ENCODE measurements at regions not wholly inside any gene's neighbourhood (a gene's known extent, or its start where the extent isn't known, plus 50 kb on each side); places are given as distances from the start of the nearest gene placed in this dataset.

GRCh38 chrX:138034136-138034535 lies 468.2 kb downstream of the ZIC3 start:
- Histone ChIP-seq H3K27me3 (replicated peaks in 1 of 4; ENCODE audit: control insufficient read depth in 3 of 4, extremely low read depth in 1 of 4, insufficient read depth in 3 of 4, low read length in 3 of 4) (no peaks in the 10 kb centered on the region), H3K79me1 (ENCODE audit: low read depth, low read length) (no peaks in the 10 kb centered on the region), H4K91ac (replicated peaks; ENCODE audit: insufficient read length, low read length) (no peak overlapping the region), H2BK12ac (ENCODE audit: low read depth, low read length) (no peak overlapping the region), H4K20me1 (replicated peaks in 1 of 2; ENCODE audit: control insufficient read depth in 1 of 2, insufficient read depth in 2 of 2, low read length in 2 of 2) (no peaks in the 10 kb centered on the region), H4K8ac (ENCODE audit: extremely low read depth, insufficient read depth, low read length) (no peak overlapping the region), H2AFZ (ENCODE audit: low read length) (no peak overlapping the region), H3K4me1 (replicated peaks in 1 of 4; ENCODE audit: control insufficient read depth in 3 of 4, insufficient read depth in 4 of 4, low read length in 3 of 4) (no peaks in the 10 kb centered on the region), H3K4me2 (ENCODE audit: insufficient read depth in 1 of 2, low read depth in 2 of 2, low read length in 2 of 2) (no peak overlapping the region), H3K56ac (replicated peaks; ENCODE audit: insufficient read length, low read depth, low read length) (no peak overlapping the region), H3K27ac (ENCODE audit: low read depth, low read length) (no peak overlapping the region), H2BK120ac (replicated peaks; ENCODE audit: low read depth, low read length) (no peak overlapping the region), H2BK15ac (ENCODE audit: low read length) (no peak overlapping the region), H2AK5ac (ENCODE audit: low read depth, low read length) (no peak overlapping the region), H4K5ac (ENCODE audit: insufficient read length, low read depth, low read length) (no peak overlapping the region), H3K14ac (ENCODE audit: insufficient read length) (no peak overlapping the region), H3K79me2 (ENCODE audit: control insufficient read depth in 1 of 2, insufficient read depth in 2 of 2, low read length in 2 of 2) (no peaks in the 10 kb centered on the region), H2BK20ac (ENCODE audit: low read length) (no peak overlapping the region), H3K18ac (ENCODE audit: extremely low read depth, low read length) (no peak overlapping the region), H3K9ac (replicated peaks in 1 of 4; ENCODE audit: extremely low read depth in 1 of 4, low read depth in 3 of 4, low read length in 3 of 4) (no peak overlapping the region), H3K9me3 (ENCODE audit: insufficient read depth in 2 of 2, low read depth in 1 of 2, low read length in 1 of 2) (no peaks in the 10 kb centered on the region), H3K4ac (replicated peaks; ENCODE audit: insufficient read length, low read depth, low read length) (no peak overlapping the region), H3K23me2 (ENCODE audit: low read depth, low read length) (no peaks in the 10 kb centered on the region), H2BK5ac (ENCODE audit: low read depth, low read length) (no peak overlapping the region), H3K36me3 (ENCODE audit: control insufficient read depth in 2 of 4, insufficient read depth in 4 of 4, low read length in 3 of 4) (no peaks in the 10 kb centered on the region), H3K4me3 (ENCODE audit: extremely low read depth in 1 of 4, insufficient read depth in 2 of 4, low read depth in 3 of 4, low read length in 4 of 4) (no peak overlapping the region), H3K23ac (ENCODE audit: insufficient read length) (no peak overlapping the region)
- POLR2A ChIA-PET (ENCODE audit: partially characterized antibody): no interaction called here
- TF ChIP-seq RAD21 (IDR thresholded peaks at IDR 0.05 in 1 of 2, conservative IDR thresholded peaks at IDR 0.05 in 1 of 2; ENCODE audit: low read depth in 2 of 2, low read length in 2 of 2) (peak; percentile 57 to 70), JUND (IDR thresholded peaks at IDR 0.05; ENCODE audit: low read length) (no peak), CBX5 (IDR thresholded peaks at IDR 0.05; ENCODE audit: low read depth, low read length) (no peak), NANOG (IDR thresholded peaks at IDR 0.05; ENCODE audit: insufficient read depth, low read depth, low read length, poor library complexity, severe bottlenecking) (no peak), SRF (IDR thresholded peaks at IDR 0.05; ENCODE audit: low read depth, low read length) (no peak), CTCF (IDR thresholded peaks at IDR 0.05; ENCODE audit: control extremely low read depth in 1 of 3, insufficient read depth in 1 of 3, low read depth in 1 of 3, low read length in 3 of 3) (peak in 2 of 3 experiments; percentile 9 to 24; a peak in 2 of 4 replicates), E2F6 (IDR thresholded peaks at IDR 0.05) (no peak), BACH1 (IDR thresholded peaks at IDR 0.05; ENCODE audit: low read length) (no peak), TCF12 (IDR thresholded peaks at IDR 0.05; ENCODE audit: low read depth, low read length) (no peak)
- FAIRE-seq: no peak
- CTCF ChIA-PET (ENCODE audit: partially characterized antibody): interaction anchor here (0.6 to 1.7 kb wide), 8 partner anchors 9 to 868 kb away, joined by 3 to 6 read pairs (median 3); no protein-coding TSS in a partner anchor
- no peak for DNase-seq (ENCODE audit: low read depth in 1 of 2, low spot score in 2 of 2)
- 88% methylated on average over 1 of the region's 1 CpG; no CpG with 5 or more reads in 1 of the 2 experiments for WGBS, 2 experiments (ENCODE audit: extremely low coverage in 1 of 2, insufficient coverage in 1 of 2, insufficient read length in 1 of 2, insufficient replicate concordance in 2 of 2, low coverage in 1 of 2, low lambda C conversion rate in 2 of 2, missing lambda C conversion rate in 1 of 2)
